Naive thymus-derived CD8-positive, alpha-beta T cell (primary cell): ENCODE measurements at regions not wholly inside any gene's neighbourhood (a gene's known extent, or its start where the extent isn't known, plus 50 kb on each side); places are given as distances from the start of the nearest gene placed in this dataset.

Experiments
- ATAC-seq, 2 donors: fragments of 150-1000 bp; cut with Tn5 transposase in 1 of 2; sonication (Bioruptor Pico), chemical (Tn5 transposase) in 1 of 2; 1 replicate in 1 of 2; 2 replicates in 1 of 2; pipeline ENCODE4 v1.10.0; 2021; ENCODE audit warnings: mild to moderate bottlenecking in 2 of 2, moderate library complexity in 2 of 2
- POLR2A ChIA-PET: fragments of 350-600 bp; sonication (Branson Sonifier 250); formaldehyde crosslinking; loops from one replicate; lab custom pipeline; 2021; ENCODE audit warnings: antibody characterized with exemption; lab: Charles Lee
- DNase-seq, 10 donors: peaks; one replicate each; pipeline versions ENCODE4 v3.0.0 to v3.0.0-alpha.2; 2020 to 2022
- H3K27ac Mint-ChIP-seq, 10 donors: one replicate each; pipeline ENCODE4 v1.8.0; 2020 to 2022; ENCODE audit warnings: mild to moderate bottlenecking in 10 of 10, mixed read lengths in 10 of 10, moderate library complexity in 4 of 10, inconsistent platforms in 1 of 10
- H3K27me3 Mint-ChIP-seq, 5 donors: one replicate each; pipeline ENCODE4 v1.8.0; 2021 to 2022; ENCODE audit warnings: mixed read lengths in 5 of 5
- H3K36me3 Mint-ChIP-seq, 3 donors: one replicate each; pipeline ENCODE4 v1.8.0; 2020 to 2022; ENCODE audit warnings: mixed read lengths in 3 of 3, mild to moderate bottlenecking in 2 of 3, inconsistent platforms in 1 of 3
- H3K4me1 Mint-ChIP-seq, 4 donors: one replicate each; pipeline ENCODE4 v1.8.0; 2021 to 2022; ENCODE audit warnings: mixed read lengths in 4 of 4
- H3K4me3 Mint-ChIP-seq, 10 donors: one replicate each; pipeline ENCODE4 v1.8.0; 2020 to 2022; ENCODE audit warnings: mild to moderate bottlenecking in 10 of 10, mixed read lengths in 10 of 10, moderate library complexity in 6 of 10, inconsistent platforms in 1 of 10
- H3K9me3 Mint-ChIP-seq, 9 donors: one replicate each; pipeline ENCODE4 v1.8.0; 2020 to 2022; ENCODE audit warnings: mixed read lengths in 9 of 9, mild to moderate bottlenecking in 3 of 9, inconsistent platforms in 1 of 9, moderate library complexity in 1 of 9

GRCh38 chr14:25526290-25526689 lies 476.3 kb upstream of the STXBP6 start:
- Mint-ChIP-seq H3K27ac (no peak overlapping the region), H3K36me3 (no peaks in the 10 kb centered on the region), H3K4me1 (no peaks in the 10 kb centered on the region), H3K9me3 (peaks cover 0 to 9% (median 3%) of the 10 kb centered on the region in 9 donors), H3K27me3 (no peaks in the 10 kb centered on the region), H3K4me3 (no peak overlapping the region)
- DNase-seq (no peak), ATAC-seq (no peak)
- POLR2A ChIA-PET, result no interaction called here

- Mint-ChIP-seq H3K4me3 (no peak overlapping the region), H3K4me1 (no peaks in the 10 kb centered on the region), H3K9me3 (peaks cover 0 to 5% (median 0%) of the 10 kb centered on the region in 9 donors), H3K27ac (no peak overlapping the region), H3K27me3 (no peaks in the 10 kb centered on the region), H3K36me3 (no peaks in the 10 kb centered on the region)
- DNase-seq (no peak), ATAC-seq (no peak)
- POLR2A ChIA-PET, result no interaction called here
Observed at GRCh38 chr14:25522926-25523325, 473.0 kb upstream of the STXBP6 start.

GRCh38 chr14:25522116-25522515 lies 472.2 kb upstream of the STXBP6 start:
- Mint-ChIP-seq H3K4me3 (no peak overlapping the region), H3K27me3 (peaks cover 0 to 2% (median 0%) of the 10 kb centered on the region in 5 donors), H3K9me3 (peaks cover 0 to 7% (median 0%) of the 10 kb centered on the region in 9 donors), H3K27ac (no peak overlapping the region), H3K4me1 (no peaks in the 10 kb centered on the region), H3K36me3 (no peaks in the 10 kb centered on the region)
- ATAC-seq (no peak), DNase-seq (no peak)
- POLR2A ChIA-PET, result no interaction called here

GRCh38 chr14:25521616-25522015 lies 471.7 kb upstream of the STXBP6 start:
- Mint-ChIP-seq H3K36me3 (no peaks in the 10 kb centered on the region), H3K27ac (no peak overlapping the region), H3K9me3 (peaks cover 0 to 10% (median 0%) of the 10 kb centered on the region in 9 donors), H3K4me1 (no peaks in the 10 kb centered on the region), H3K4me3 (no peak overlapping the region), H3K27me3 (peaks cover 0 to 2% (median 0%) of the 10 kb centered on the region in 5 donors)
- no peak for DNase-seq
- POLR2A ChIA-PET, result no interaction called here
- ATAC-seq, result no peak

GRCh38 chr14:25520821-25521220 lies 470.9 kb upstream of the STXBP6 start:
- Mint-ChIP-seq H3K9me3 (peaks cover 0 to 14% (median 4%) of the 10 kb centered on the region in 9 donors), H3K27ac (no peak overlapping the region), H3K36me3 (peaks cover 0 to under 1% (median 0%) of the 10 kb centered on the region in 3 donors), H3K27me3 (peaks cover 0 to 2% (median 0%) of the 10 kb centered on the region in 5 donors), H3K4me3 (no peak overlapping the region), H3K4me1 (no peaks in the 10 kb centered on the region)
- DNase-seq (no peak), ATAC-seq (no peak)
- POLR2A ChIA-PET, result no interaction called here

- peaks cover 0 to 5% (median 0%) of the 10 kb centered on the region in 3 donors for H3K36me3 Mint-ChIP-seq
- DNase-seq (no peak), ATAC-seq (no peak)
- H3K4me1 Mint-ChIP-seq, result no peaks in the 10 kb centered on the region
- peaks cover 0 to 2% (median 0%) of the 10 kb centered on the region in 5 donors for H3K27me3 Mint-ChIP-seq
- POLR2A ChIA-PET, result no interaction called here
- H3K9me3 Mint-ChIP-seq, result peaks cover 2 to 17% (median 6%) of the 10 kb centered on the region in 9 donors
- H3K27ac Mint-ChIP-seq, result no peak overlapping the region
- no peak overlapping the region for H3K4me3 Mint-ChIP-seq
Observed at GRCh38 chr14:25518364-25518763, 468.4 kb upstream of the STXBP6 start.

GRCh38 chr14:25516838-25517237 lies 466.9 kb upstream of the STXBP6 start:
- Mint-ChIP-seq H3K4me3 (no peak overlapping the region), H3K36me3 (peaks cover 0 to 8% (median 0%) of the 10 kb centered on the region in 3 donors), H3K9me3 (peaks cover 2 to 32% (median 11%) of the 10 kb centered on the region in 9 donors), H3K4me1 (no peaks in the 10 kb centered on the region), H3K27ac (no peak overlapping the region), H3K27me3 (peaks cover 0 to 2% (median 0%) of the 10 kb centered on the region in 5 donors)
- POLR2A ChIA-PET, result no interaction called here
- ATAC-seq, result no peak
- DNase-seq, result no peak

GRCh38 chr14:25508845-25509244 lies 458.9 kb upstream of the STXBP6 start:
- POLR2A ChIA-PET, result no interaction called here

GRCh38 chr14:25501749-25502148 lies 451.8 kb upstream of the STXBP6 start:
- POLR2A ChIA-PET, result no interaction called here
- no peaks in the 10 kb centered on the region for H3K4me1 Mint-ChIP-seq
- DNase-seq (no peak), ATAC-seq (no peak)
- H3K4me3 Mint-ChIP-seq, result no peak overlapping the region
- H3K27me3 Mint-ChIP-seq, result no peaks in the 10 kb centered on the region
- H3K36me3 Mint-ChIP-seq, result no peaks in the 10 kb centered on the region
- peaks cover 0 to 15% (median 5%) of the 10 kb centered on the region in 9 donors for H3K9me3 Mint-ChIP-seq
- no peak overlapping the region for H3K27ac Mint-ChIP-seq

More at GRCh38 chr14:25508845-25509244, 458.9 kb upstream of the STXBP6 start:
- DNase-seq (no peak), ATAC-seq (no peak)
- Mint-ChIP-seq H3K9me3 (peaks cover 0 to 30% (median 11%) of the 10 kb centered on the region in 9 donors), H3K4me1 (no peaks in the 10 kb centered on the region), H3K27ac (no peak overlapping the region), H3K36me3 (peaks cover 0 to 5% (median 0%) of the 10 kb centered on the region in 3 donors), H3K27me3 (peaks cover 0 to 3% (median 0%) of the 10 kb centered on the region in 5 donors), H3K4me3 (no peak overlapping the region)

GRCh38 chr14:25488961-25489360 lies 439.0 kb upstream of the STXBP6 start:
- no peak for ATAC-seq

GRCh38 chr14:25485381-25485780 lies 435.4 kb upstream of the STXBP6 start:
- DNase-seq (no peak), ATAC-seq (no peak)
- no peaks in the 10 kb centered on the region for H3K36me3 Mint-ChIP-seq
- POLR2A ChIA-PET, result no interaction called here
- peaks cover 0 to 1% (median 0%) of the 10 kb centered on the region in 5 donors for H3K27me3 Mint-ChIP-seq
- H3K9me3 Mint-ChIP-seq, result peaks cover 0 to 4% (median 0%) of the 10 kb centered on the region in 9 donors
- no peak overlapping the region for H3K4me3 Mint-ChIP-seq
- H3K4me1 Mint-ChIP-seq, result no peaks in the 10 kb centered on the region
- H3K27ac Mint-ChIP-seq, result no peak overlapping the region

More at GRCh38 chr14:25488961-25489360, 439.0 kb upstream of the STXBP6 start:
- POLR2A ChIA-PET, result no interaction called here
- Mint-ChIP-seq H3K4me1 (no peaks in the 10 kb centered on the region), H3K36me3 (no peaks in the 10 kb centered on the region), H3K9me3 (peaks cover 0 to 3% (median 0%) of the 10 kb centered on the region in 9 donors), H3K4me3 (no peak overlapping the region), H3K27ac (no peak overlapping the region), H3K27me3 (no peaks in the 10 kb centered on the region)
- no peak for DNase-seq

GRCh38 chr14:25484906-25485305 lies 435.0 kb upstream of the STXBP6 start:
- Mint-ChIP-seq H3K4me3 (no peak overlapping the region), H3K4me1 (no peaks in the 10 kb centered on the region), H3K27me3 (peaks cover 0 to 1% (median 0%) of the 10 kb centered on the region in 5 donors), H3K9me3 (peaks cover 0 to 3% (median 0%) of the 10 kb centered on the region in 9 donors), H3K27ac (no peak overlapping the region), H3K36me3 (no peaks in the 10 kb centered on the region)
- POLR2A ChIA-PET, result no interaction called here
- DNase-seq, result no peak
- no peak for ATAC-seq

- ATAC-seq (no peak), DNase-seq (no peak)
- peaks cover 0 to 6% (median 2%) of the 10 kb centered on the region in 9 donors for H3K9me3 Mint-ChIP-seq
- no peaks in the 10 kb centered on the region for H3K4me1 Mint-ChIP-seq
- no peaks in the 10 kb centered on the region for H3K36me3 Mint-ChIP-seq
- POLR2A ChIA-PET, result no interaction called here
- H3K27me3 Mint-ChIP-seq, result peaks cover 0 to 1% (median 0%) of the 10 kb centered on the region in 5 donors
- H3K4me3 Mint-ChIP-seq, result no peak overlapping the region
- H3K27ac Mint-ChIP-seq, result no peak overlapping the region
Observed at GRCh38 chr14:25484235-25484634, 434.3 kb upstream of the STXBP6 start.
